ENCODE measurements at regions not wholly inside any gene's neighbourhood (a gene's known extent, or its start where the extent isn't known, plus 50 kb on each side); places are given as distances from the start of the nearest gene placed in this dataset.

DNA sequence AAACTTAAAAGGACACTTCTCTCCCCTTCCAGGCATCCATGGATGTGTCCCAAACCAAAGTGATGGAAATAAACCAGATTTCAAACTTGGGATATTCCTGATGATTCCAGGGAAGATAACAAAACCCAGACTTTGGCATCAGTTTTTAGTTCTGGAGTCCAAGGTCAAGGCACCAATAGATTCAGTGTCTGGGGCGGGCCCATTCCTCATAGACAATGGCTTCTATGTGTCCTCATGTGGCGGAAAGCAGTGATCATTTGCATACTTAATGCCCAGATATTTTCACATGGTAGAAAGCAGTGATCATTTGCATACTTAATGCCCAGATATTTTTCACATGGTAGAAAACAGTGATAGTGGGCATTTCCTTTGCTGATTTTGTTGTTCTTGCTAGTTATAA, 151.4 kb upstream of the DAP start:
- no peak overlapping the region for H2AK5ac ChIP-seq (ENCODE audit: insufficient read length, low read length)
- H3K9me3 ChIP-seq (ENCODE audit: control insufficient read depth, low read depth, low read length): no peaks in the 10 kb centered on the region
- WGBS (ENCODE audit: extremely low coverage, insufficient read length, low lambda C conversion rate): no CpG with 5 or more reads among the region's 2 CpGs
- no peaks in the 10 kb centered on the region for H3K79me2 ChIP-seq (ENCODE audit: insufficient read depth, low read length)
- no peak overlapping the region for H2BK5ac ChIP-seq (ENCODE audit: insufficient read length, low read length)
- no peak overlapping the region for H2AFZ ChIP-seq (ENCODE audit: low read length)
- H2BK15ac ChIP-seq (ENCODE audit: low read depth, low read length): no peak overlapping the region
- Mint-ChIP-seq H3K36me3 (ENCODE audit: insufficient read depth in 1 of 3, low read depth in 3 of 3) (no peaks in the 10 kb centered on the region), H3K4me1 (no peaks in the 10 kb centered on the region), H3K9me3 (no peaks in the 10 kb centered on the region; a peak in 1 of 5 replicates), H3K27ac (no peak overlapping the region), H3K4me3 (no peak overlapping the region), H3K27me3 (ENCODE audit: low read depth) (peaks cover 3% of the 10 kb centered on the region; the same call in 1 of the 2 replicates)
- H3K18ac ChIP-seq (ENCODE audit: insufficient read length, low read depth, low read length): no peak overlapping the region
- H3K79me1 ChIP-seq (ENCODE audit: insufficient read depth, low read depth, low read length, poor library complexity, severe bottlenecking): no peaks in the 10 kb centered on the region
- TF ChIP-seq, protein P1, sequence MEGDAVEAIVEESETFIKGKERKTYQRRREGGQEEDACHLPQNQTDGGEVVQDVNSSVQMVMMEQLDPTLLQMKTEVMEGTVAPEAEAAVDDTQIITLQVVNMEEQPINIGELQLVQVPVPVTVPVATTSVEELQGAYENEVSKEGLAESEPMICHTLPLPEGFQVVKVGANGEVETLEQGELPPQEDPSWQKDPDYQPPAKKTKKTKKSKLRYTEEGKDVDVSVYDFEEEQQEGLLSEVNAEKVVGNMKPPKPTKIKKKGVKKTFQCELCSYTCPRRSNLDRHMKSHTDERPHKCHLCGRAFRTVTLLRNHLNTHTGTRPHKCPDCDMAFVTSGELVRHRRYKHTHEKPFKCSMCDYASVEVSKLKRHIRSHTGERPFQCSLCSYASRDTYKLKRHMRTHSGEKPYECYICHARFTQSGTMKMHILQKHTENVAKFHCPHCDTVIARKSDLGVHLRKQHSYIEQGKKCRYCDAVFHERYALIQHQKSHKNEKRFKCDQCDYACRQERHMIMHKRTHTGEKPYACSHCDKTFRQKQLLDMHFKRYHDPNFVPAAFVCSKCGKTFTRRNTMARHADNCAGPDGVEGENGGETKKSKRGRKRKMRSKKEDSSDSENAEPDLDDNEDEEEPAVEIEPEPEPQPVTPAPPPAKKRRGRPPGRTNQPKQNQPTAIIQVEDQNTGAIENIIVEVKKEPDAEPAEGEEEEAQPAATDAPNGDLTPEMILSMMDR (conservative IDR thresholded peaks at IDR 0.05): no peak
- no peaks in the 10 kb centered on the region for H3K27me3 ChIP-seq (ENCODE audit: insufficient read depth, low read length)
- no peak overlapping the region for H3K23ac ChIP-seq (ENCODE audit: insufficient read length, low read depth, low read length)
- no peak overlapping the region for H3K14ac ChIP-seq (ENCODE audit: insufficient read depth, low read length)
- no peak overlapping the region for H2BK20ac ChIP-seq (ENCODE audit: low read depth, low read length, poor library complexity, severe bottlenecking)
- H3K27ac ChIP-seq (ENCODE audit: insufficient read length, low read depth, low read length): no peak overlapping the region
- no peak overlapping the region for H3K56ac ChIP-seq (ENCODE audit: insufficient read length, low read depth, low read length)
- H2BK12ac ChIP-seq (ENCODE audit: insufficient read length, low read depth, low read length): no peak overlapping the region
- no peak overlapping the region for H4K91ac ChIP-seq (ENCODE audit: insufficient read length, low read depth, low read length)
- no peak overlapping the region for H3K4ac ChIP-seq (ENCODE audit: low read depth, low read length)
- H3K4me1 ChIP-seq (ENCODE audit: insufficient read depth, low read length): no peaks in the 10 kb centered on the region
- H3K4me2 ChIP-seq (ENCODE audit: insufficient read depth, insufficient read length, low read length): no peak overlapping the region
- H3K9ac ChIP-seq (ENCODE audit: extremely low read depth, insufficient read length, low read length): no peak overlapping the region
- H3T11ph ChIP-seq (ENCODE audit: low read length): no peak overlapping the region
- no peak overlapping the region for H4K8ac ChIP-seq (replicated peaks; ENCODE audit: insufficient read length, low read depth, low read length)
- no peak overlapping the region for H2BK120ac ChIP-seq (ENCODE audit: low read depth, low read length, poor library complexity, severe bottlenecking)
- no peaks in the 10 kb centered on the region for H3K23me2 ChIP-seq (ENCODE audit: insufficient read length, low read depth, low read length, poor library complexity, severe bottlenecking)
- no peak overlapping the region for H4K5ac ChIP-seq (ENCODE audit: insufficient read length, low read depth, low read length)
- DNase-seq: no peak
- H4K20me1 ChIP-seq (ENCODE audit: control insufficient read depth, insufficient read depth, insufficient read length): no peaks in the 10 kb centered on the region
